Mesenchymal stem cell (in vitro differentiated cells and primary cell): ENCODE measurements at regions not wholly inside any gene's neighbourhood (a gene's known extent, or its start where the extent isn't known, plus 50 kb on each side); places are given as distances from the start of the nearest gene placed in this dataset.

Source experiments
- DNase-seq: peaks from one replicate; pipeline ENCODE4 v3.0.0-alpha.2; 2013
- H2AFZ ChIP-seq: one replicate; pipeline ENCODE4 v1.6.1; 2013; ENCODE audit warnings: low read depth, mild to moderate bottlenecking, control low read depth, inconsistent platforms, low read length, moderate library complexity
- H2AK5ac ChIP-seq: 2 replicates; pipeline ENCODE4 v1.6.1; 2013; ENCODE audit warnings: low read length, moderate library complexity, mild to moderate bottlenecking, inconsistent platforms; ENCODE audit not compliant: severe bottlenecking
- H2BK120ac ChIP-seq: one replicate; pipeline ENCODE4 v1.6.1; 2013; ENCODE audit warnings: low read depth, mild to moderate bottlenecking, inconsistent platforms, low read length, moderate library complexity
- H2BK12ac ChIP-seq, 2 experiments: one replicate each; pipeline ENCODE4 v1.6.1; 2013; ENCODE audit warnings: inconsistent platforms in 2 of 2, low read length in 2 of 2, mild to moderate bottlenecking in 2 of 2, moderate library complexity in 2 of 2, control low read depth in 1 of 2
- H2BK15ac ChIP-seq: one replicate; pipeline ENCODE4 v1.6.1; 2013; ENCODE audit warnings: mild to moderate bottlenecking, low read depth, inconsistent platforms; ENCODE audit not compliant: poor library complexity, severe bottlenecking
- H2BK5ac ChIP-seq: 2 replicates; pipeline ENCODE4 v1.6.1; 2013; ENCODE audit warnings: low read depth, mild to moderate bottlenecking, low read length, control low read depth, inconsistent platforms; ENCODE audit not compliant: poor library complexity, severe bottlenecking
- H3K14ac ChIP-seq, 2 experiments: one replicate each; pipeline ENCODE4 v1.6.1; 2013; ENCODE audit warnings: inconsistent platforms in 2 of 2, low read length in 2 of 2, control low read depth in 1 of 2, mild to moderate bottlenecking in 1 of 2, moderate library complexity in 1 of 2
- H3K18ac ChIP-seq, 2 experiments: one replicate each; pipeline ENCODE4 v1.6.1; 2013; ENCODE audit warnings: inconsistent platforms in 2 of 2, low read length in 2 of 2, control low read depth in 1 of 2, low read depth in 1 of 2, mild to moderate bottlenecking in 1 of 2
- H3K23ac ChIP-seq, 2 experiments: one replicate each; pipeline ENCODE4 v1.6.1; 2013; ENCODE audit warnings: inconsistent platforms in 2 of 2, low read length in 2 of 2, mild to moderate bottlenecking in 2 of 2, moderate library complexity in 2 of 2, control low read depth in 1 of 2
- H3K27ac ChIP-seq: 2 replicates; pipeline ENCODE4 v1.5.1; 2013; ENCODE audit warnings: mild to moderate bottlenecking, moderate library complexity, low read length, control low read depth, inconsistent platforms; ENCODE audit not compliant: poor library complexity, severe bottlenecking
- H3K27me3 ChIP-seq, 2 experiments: 2 replicates each; pipeline versions ENCODE4 v1.6.1 to v1.7.0; 2013; ENCODE audit warnings: low read length in 2 of 2, mild to moderate bottlenecking in 2 of 2, moderate library complexity in 2 of 2, control low read depth in 1 of 2, inconsistent platforms in 1 of 2; ENCODE audit not compliant: control insufficient read depth in 1 of 2, insufficient read depth in 1 of 2
- H3K36me3 ChIP-seq, 2 experiments: 2 replicates each; pipeline versions ENCODE4 v1.6.1 to v1.7.0; 2013; ENCODE audit warnings: low read length in 2 of 2, control low read depth in 1 of 2, inconsistent platforms in 1 of 2, low read depth in 1 of 2, mild to moderate bottlenecking in 1 of 2; ENCODE audit not compliant: insufficient read depth in 2 of 2, control insufficient read depth in 1 of 2
- H3K4ac ChIP-seq, 2 experiments: one replicate each; pipeline ENCODE4 v1.6.1; 2013; ENCODE audit warnings: inconsistent platforms in 2 of 2, low read length in 2 of 2, mild to moderate bottlenecking in 2 of 2, moderate library complexity in 2 of 2, control low read depth in 1 of 2, low read depth in 1 of 2
- H3K4me1 ChIP-seq: 2 replicates; pipeline ENCODE4 v1.6.1; 2013; ENCODE audit warnings: low read depth, low read length, control low read depth; ENCODE audit not compliant: control insufficient read depth, insufficient read depth
- H3K4me2 ChIP-seq: 2 replicates; pipeline ENCODE4 v1.6.1; 2013; ENCODE audit warnings: low read length, mild to moderate bottlenecking, inconsistent platforms; ENCODE audit not compliant: poor library complexity, severe bottlenecking
- H3K4me3 ChIP-seq, 2 experiments: 2 replicates each; pipeline versions ENCODE4 v1.5.1 to v1.7.0; 2013; ENCODE audit warnings: low read length in 2 of 2, mild to moderate bottlenecking in 2 of 2, control low read depth in 1 of 2, low read depth in 1 of 2; ENCODE audit not compliant: insufficient read depth in 1 of 2
- H3K79me1 ChIP-seq: replicated peaks from 2 replicates; pipeline ENCODE4 v1.6.1; 2013; ENCODE audit warnings: mild to moderate bottlenecking, control low read depth, low read length, inconsistent platforms; ENCODE audit not compliant: poor library complexity, severe bottlenecking
- H3K9ac ChIP-seq: 2 replicates; pipeline ENCODE4 v1.7.0; 2013; ENCODE audit warnings: mild to moderate bottlenecking, low read length, moderate library complexity
- H3K9me3 ChIP-seq: 2 replicates; pipeline ENCODE4 v1.7.0; 2013; ENCODE audit warnings: mild to moderate bottlenecking, low read length; ENCODE audit not compliant: control insufficient read depth
- H4K8ac ChIP-seq: one replicate; pipeline ENCODE4 v1.6.1; 2013; ENCODE audit warnings: inconsistent platforms, mild to moderate bottlenecking, low read length, moderate library complexity
- H4K91ac ChIP-seq: one replicate; pipeline ENCODE4 v1.6.1; 2013; ENCODE audit warnings: mild to moderate bottlenecking, low read length, inconsistent platforms
- WGBS: methylation state at CpG from one replicate; pipeline ENCODE4 v1.1.7; 2013; ENCODE audit warnings: mixed read lengths; 5-methylcytosine and 5-hydroxymethylcytosine counted together

- Histone ChIP-seq H3K18ac (no peak overlapping the region), H3K23ac (no peak overlapping the region), H2AK5ac (no peak overlapping the region), H3K36me3 (no peaks in the 10 kb centered on the region), H4K91ac (no peak overlapping the region), H3K4me1 (no peaks in the 10 kb centered on the region), H3K14ac (no peak overlapping the region), H4K8ac (no peak overlapping the region), H3K27me3 (peaks cover 7 to 30% of the 10 kb centered on the region in 2 experiments), H3K27ac (no peak overlapping the region), H3K9ac (no peak overlapping the region), H2BK12ac (no peak overlapping the region), H2BK15ac (no peak overlapping the region), H3K79me1 (no peaks in the 10 kb centered on the region), H3K4ac (no peak overlapping the region), H3K4me2 (no peak overlapping the region), H3K4me3 (no peak overlapping the region), H2AFZ (no peak overlapping the region), H2BK5ac (no peak overlapping the region), H3K9me3 (peaks cover 9% of the 10 kb centered on the region), H2BK120ac (no peak overlapping the region)
- no CpG with 5 or more reads among the region's 3 CpGs for WGBS
- DNase-seq, result no peak
Measured at GRCh38 chr1:90135286-90135685, 140.4 kb downstream of the ZNF326 start.

GRCh38 chr1:90134175-90134955 is 139.5 kb downstream of the ZNF326 start:
- no peak overlapping the region for H2BK12ac ChIP-seq
- WGBS, result 82% methylated on average over 5 of the region's 6 CpGs
- no peak overlapping the region for H3K23ac ChIP-seq
- no peak overlapping the region for H2BK5ac ChIP-seq
- peaks cover 4% of the 10 kb centered on the region for H3K9me3 ChIP-seq
- H3K4ac ChIP-seq, result no peak overlapping the region
- H3K4me3 ChIP-seq, result no peak overlapping the region
- H3K9ac ChIP-seq, result no peak overlapping the region
- H2AFZ ChIP-seq, result no peak overlapping the region
- peaks cover 7 to 30% of the 10 kb centered on the region in 2 experiments for H3K27me3 ChIP-seq
- H4K8ac ChIP-seq, result no peak overlapping the region
- H4K91ac ChIP-seq, result no peak overlapping the region
- no peaks in the 10 kb centered on the region for H3K4me1 ChIP-seq
- H2AK5ac ChIP-seq, result no peak overlapping the region
- no peak overlapping the region for H3K14ac ChIP-seq
- no peak for DNase-seq
- no peak overlapping the region for H3K4me2 ChIP-seq
- H3K27ac ChIP-seq, result no peak overlapping the region
- H3K36me3 ChIP-seq, result no peaks in the 10 kb centered on the region
- H3K79me1 ChIP-seq, result no peaks in the 10 kb centered on the region
- H2BK15ac ChIP-seq, result no peak overlapping the region
- no peak overlapping the region for H3K18ac ChIP-seq
- no peak overlapping the region for H2BK120ac ChIP-seq

GRCh38 chr1:90133133-90133532 is 138.2 kb downstream of the ZNF326 start:
- Histone ChIP-seq H2BK15ac (no peak overlapping the region), H3K4me2 (no peak overlapping the region), H3K9me3 (no peaks in the 10 kb centered on the region), H3K27ac (no peak overlapping the region), H3K18ac (no peak overlapping the region), H4K91ac (no peak overlapping the region), H3K14ac (no peak overlapping the region), H3K4me3 (no peak overlapping the region), H3K23ac (no peak overlapping the region), H3K27me3 (peaks cover 7 to 30% of the 10 kb centered on the region in 2 experiments), H4K8ac (no peak overlapping the region), H2BK120ac (no peak overlapping the region), H2BK5ac (no peak overlapping the region), H3K4ac (no peak overlapping the region), H3K79me1 (no peaks in the 10 kb centered on the region), H3K9ac (no peak overlapping the region), H2BK12ac (no peak overlapping the region), H2AFZ (no peak overlapping the region), H3K4me1 (no peaks in the 10 kb centered on the region), H3K36me3 (no peaks in the 10 kb centered on the region), H2AK5ac (no peak overlapping the region)
- WGBS, result no CpG with 5 or more reads among the region's 2 CpGs
- peak; percentile 10 for DNase-seq

- H3K18ac ChIP-seq, result no peak overlapping the region
- no peak overlapping the region for H2AFZ ChIP-seq
- no peaks in the 10 kb centered on the region for H3K36me3 ChIP-seq
- no peak overlapping the region for H2BK15ac ChIP-seq
- no peak for DNase-seq
- H3K14ac ChIP-seq, result no peak overlapping the region
- H3K9ac ChIP-seq, result no peak overlapping the region
- H2BK5ac ChIP-seq, result no peak overlapping the region
- no peaks in the 10 kb centered on the region for H3K9me3 ChIP-seq
- no peak overlapping the region for H3K4ac ChIP-seq
- no peak overlapping the region for H3K4me2 ChIP-seq
- 27% methylated on average over 1 of the region's 1 CpG for whole genome bisulfite sequencing
- H3K27me3 ChIP-seq, result peaks cover 7 to 30% of the 10 kb centered on the region in 2 experiments
- H4K8ac ChIP-seq, result no peak overlapping the region
- H3K4me1 ChIP-seq, result no peaks in the 10 kb centered on the region
- no peak overlapping the region for H4K91ac ChIP-seq
- H3K79me1 ChIP-seq, result no peaks in the 10 kb centered on the region
- no peak overlapping the region for H2AK5ac ChIP-seq
- no peak overlapping the region for H3K4me3 ChIP-seq
- H2BK12ac ChIP-seq, result no peak overlapping the region
- H2BK120ac ChIP-seq, result no peak overlapping the region
- no peak overlapping the region for H3K27ac ChIP-seq
- no peak overlapping the region for H3K23ac ChIP-seq
Measured at GRCh38 chr1:90132306-90132705, 137.4 kb downstream of the ZNF326 start.
